ENCODE measurements at regions not wholly inside any gene's neighbourhood (a gene's known extent, or its start where the extent isn't known, plus 50 kb on each side); places are given as distances from the start of the nearest gene placed in this dataset.
A peak's percentile ranks its signal among the peaks of the same experiment; 100 is the strongest.

GRCh38 chr2:43039376-43040080 is 186.9 kb downstream of the ZFP36L2 start:
- Histone ChIP-seq H3K9me3 (ENCODE audit: control insufficient read depth, insufficient read depth, low read length) (no peaks in the 10 kb centered on the region), H3K4me1 (ENCODE audit: control insufficient read depth, insufficient read depth, low read length) (peaks cover 69% of the 10 kb centered on the region), H3K27me3 (ENCODE audit: control insufficient read depth, insufficient read depth, low read length) (no peaks in the 10 kb centered on the region), H3K27ac (ENCODE audit: low read depth, low read length) (peak overlapping the region; percentile 25), H3K4me3 (ENCODE audit: low read depth, low read length) (no peak overlapping the region), H3K36me3 (ENCODE audit: control insufficient read depth, insufficient read depth, low read length) (no peaks in the 10 kb centered on the region)
- DNase-seq (ENCODE audit: low read depth in 4 of 6, low spot score in 6 of 6) = no peak
- WGBS (ENCODE audit: insufficient coverage) = 58% methylated on average over 9 of the region's 21 CpGs

DNA sequence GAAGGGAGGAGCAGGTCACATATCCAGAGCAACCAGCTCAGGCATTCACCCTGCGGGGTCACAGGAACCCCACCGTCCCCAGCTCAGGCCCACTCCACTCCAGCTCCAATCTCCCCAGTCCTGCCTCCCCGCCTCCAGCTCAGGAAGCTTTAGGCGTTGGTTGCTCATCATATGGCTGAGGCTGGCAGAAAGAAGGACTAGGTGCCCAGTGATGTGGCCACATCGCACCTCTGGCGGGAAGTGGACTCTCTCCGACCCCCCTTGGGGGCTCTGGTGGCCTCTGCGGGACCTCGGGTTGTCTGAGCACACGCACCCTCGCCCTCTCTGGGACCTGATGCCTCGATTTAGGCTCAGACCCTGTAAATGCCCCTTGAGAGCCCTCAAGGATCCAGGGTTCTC is 187.7 kb downstream of the ZFP36L2 start:
- peaks cover 61% of the 10 kb centered on the region for H3K4me1 ChIP-seq (ENCODE audit: control insufficient read depth, insufficient read depth, low read length)
- H3K9me3 ChIP-seq (ENCODE audit: control insufficient read depth, insufficient read depth, low read length) = no peaks in the 10 kb centered on the region
- no peak overlapping the region for H3K4me3 ChIP-seq (ENCODE audit: low read depth, low read length)
- peak overlapping the region; percentile 71 for H3K27ac ChIP-seq (ENCODE audit: low read depth, low read length)
- no peaks in the 10 kb centered on the region for H3K27me3 ChIP-seq (ENCODE audit: control insufficient read depth, insufficient read depth, low read length)
- H3K36me3 ChIP-seq (ENCODE audit: control insufficient read depth, insufficient read depth, low read length) = no peaks in the 10 kb centered on the region
- 87% methylated on average over 10 of the region's 12 CpGs for WGBS (ENCODE audit: insufficient coverage)
- DNase-seq (ENCODE audit: low read depth in 4 of 6, low spot score in 6 of 6) = no peak

DNA sequence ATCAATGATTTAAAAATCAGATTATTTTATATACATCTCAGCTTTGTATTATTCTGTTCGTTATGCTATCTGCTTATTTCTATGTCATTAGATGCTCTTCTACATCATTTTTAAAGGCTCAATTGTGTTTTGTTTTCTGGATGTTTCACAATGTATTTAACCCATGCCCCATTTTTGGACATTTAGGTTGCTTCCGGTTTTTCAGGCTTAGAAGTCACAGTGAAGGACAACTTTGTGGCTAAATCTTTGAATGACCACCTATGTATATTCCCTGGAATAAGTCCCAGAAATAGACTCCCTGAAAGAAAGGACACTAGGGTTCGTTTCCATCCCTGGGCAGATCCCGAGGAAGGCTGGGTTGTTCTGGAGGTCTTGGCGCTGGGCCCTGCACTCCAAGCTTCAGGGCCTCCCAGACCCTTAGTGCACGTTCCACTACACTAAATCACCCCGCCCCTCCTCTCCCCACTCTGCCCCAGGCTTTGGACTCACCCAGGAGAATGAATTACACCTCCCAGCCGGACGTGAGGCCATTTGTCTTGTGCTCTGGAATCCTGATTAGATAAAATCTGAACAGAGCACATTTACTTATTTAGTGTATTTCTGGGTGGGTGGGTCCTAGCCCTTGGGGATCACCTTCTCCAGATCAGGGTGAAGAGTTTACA is 188.2 kb downstream of the ZFP36L2 start:
- no peaks in the 10 kb centered on the region for H3K9me3 ChIP-seq (ENCODE audit: control insufficient read depth, insufficient read depth, low read length)
- WGBS (ENCODE audit: insufficient coverage) = 30% methylated on average over 5 of the region's 9 CpGs
- H3K36me3 ChIP-seq (ENCODE audit: control insufficient read depth, insufficient read depth, low read length) = no peaks in the 10 kb centered on the region
- DNase-seq (ENCODE audit: low read depth in 4 of 6, low spot score in 6 of 6) = peak in 2 of 6 donors; percentile 60 to 71
- no peaks in the 10 kb centered on the region for H3K27me3 ChIP-seq (ENCODE audit: control insufficient read depth, insufficient read depth, low read length)
- no peak overlapping the region for H3K4me3 ChIP-seq (ENCODE audit: low read depth, low read length)
- peak overlapping the region; percentile 71 for H3K27ac ChIP-seq (ENCODE audit: low read depth, low read length)
- H3K4me1 ChIP-seq (ENCODE audit: control insufficient read depth, insufficient read depth, low read length) = peaks cover 58% of the 10 kb centered on the region

GRCh38 chr2:43035922-43036321 is 190.5 kb downstream of the ZFP36L2 start:
- Histone ChIP-seq H3K36me3 (ENCODE audit: control insufficient read depth, insufficient read depth, low read length) (no peaks in the 10 kb centered on the region), H3K4me1 (ENCODE audit: control insufficient read depth, insufficient read depth, low read length) (peaks cover 53% of the 10 kb centered on the region), H3K27me3 (ENCODE audit: control insufficient read depth, insufficient read depth, low read length) (no peaks in the 10 kb centered on the region), H3K27ac (ENCODE audit: low read depth, low read length) (no peak overlapping the region), H3K4me3 (ENCODE audit: low read depth, low read length) (no peak overlapping the region), H3K9me3 (ENCODE audit: control insufficient read depth, insufficient read depth, low read length) (no peaks in the 10 kb centered on the region)
- no CpG with 5 or more reads among the region's 4 CpGs for WGBS (ENCODE audit: insufficient coverage)
- no peak for DNase-seq (ENCODE audit: low read depth in 4 of 6, low spot score in 6 of 6)

DNA sequence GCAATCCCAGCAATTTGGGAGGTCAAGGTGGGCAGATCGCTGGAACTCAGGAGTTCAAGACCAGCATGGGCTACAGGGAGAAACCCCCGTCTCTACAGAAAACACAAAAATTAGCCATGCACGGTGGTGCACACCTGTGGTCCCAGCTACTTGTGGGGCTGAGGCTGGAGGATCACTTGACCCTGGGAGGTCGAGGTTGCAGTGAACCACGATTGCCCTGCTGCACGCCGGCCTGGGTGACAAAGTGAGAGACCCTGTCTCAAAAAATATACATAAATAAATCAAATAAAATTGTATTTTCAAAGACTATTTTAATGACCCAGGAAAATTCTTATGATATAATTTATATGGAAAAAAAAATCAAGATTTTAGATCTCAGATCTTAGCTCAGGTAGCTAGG is 191.5 kb downstream of the ZFP36L2 start:
- WGBS (ENCODE audit: insufficient coverage) = 90% methylated on average over 2 of the region's 7 CpGs

GRCh38 chr2:43034242-43034619 is 192.2 kb downstream of the ZFP36L2 start:
- Histone ChIP-seq H3K4me1 (ENCODE audit: control insufficient read depth, insufficient read depth, low read length) (peaks cover 41% of the 10 kb centered on the region), H3K36me3 (ENCODE audit: control insufficient read depth, insufficient read depth, low read length) (no peaks in the 10 kb centered on the region), H3K4me3 (ENCODE audit: low read depth, low read length) (no peak overlapping the region), H3K27me3 (ENCODE audit: control insufficient read depth, insufficient read depth, low read length) (no peaks in the 10 kb centered on the region), H3K27ac (ENCODE audit: low read depth, low read length) (no peak overlapping the region), H3K9me3 (ENCODE audit: control insufficient read depth, insufficient read depth, low read length) (no peaks in the 10 kb centered on the region)
- 100% methylated on average over 1 of the region's 2 CpGs for WGBS (ENCODE audit: insufficient coverage)
- DNase-seq (ENCODE audit: low read depth in 4 of 6, low spot score in 6 of 6) = no peak

More for the DNA sequence above, 191.5 kb downstream of the ZFP36L2 start:
- no peaks in the 10 kb centered on the region for H3K9me3 ChIP-seq (ENCODE audit: control insufficient read depth, insufficient read depth, low read length)
- H3K27me3 ChIP-seq (ENCODE audit: control insufficient read depth, insufficient read depth, low read length) = no peaks in the 10 kb centered on the region
- no peaks in the 10 kb centered on the region for H3K36me3 ChIP-seq (ENCODE audit: control insufficient read depth, insufficient read depth, low read length)
- H3K4me1 ChIP-seq (ENCODE audit: control insufficient read depth, insufficient read depth, low read length) = peaks cover 48% of the 10 kb centered on the region
- no peak for DNase-seq (ENCODE audit: low read depth in 4 of 6, low spot score in 6 of 6)
- H3K27ac ChIP-seq (ENCODE audit: low read depth, low read length) = no peak overlapping the region
- H3K4me3 ChIP-seq (ENCODE audit: low read depth, low read length) = no peak overlapping the region

DNA sequence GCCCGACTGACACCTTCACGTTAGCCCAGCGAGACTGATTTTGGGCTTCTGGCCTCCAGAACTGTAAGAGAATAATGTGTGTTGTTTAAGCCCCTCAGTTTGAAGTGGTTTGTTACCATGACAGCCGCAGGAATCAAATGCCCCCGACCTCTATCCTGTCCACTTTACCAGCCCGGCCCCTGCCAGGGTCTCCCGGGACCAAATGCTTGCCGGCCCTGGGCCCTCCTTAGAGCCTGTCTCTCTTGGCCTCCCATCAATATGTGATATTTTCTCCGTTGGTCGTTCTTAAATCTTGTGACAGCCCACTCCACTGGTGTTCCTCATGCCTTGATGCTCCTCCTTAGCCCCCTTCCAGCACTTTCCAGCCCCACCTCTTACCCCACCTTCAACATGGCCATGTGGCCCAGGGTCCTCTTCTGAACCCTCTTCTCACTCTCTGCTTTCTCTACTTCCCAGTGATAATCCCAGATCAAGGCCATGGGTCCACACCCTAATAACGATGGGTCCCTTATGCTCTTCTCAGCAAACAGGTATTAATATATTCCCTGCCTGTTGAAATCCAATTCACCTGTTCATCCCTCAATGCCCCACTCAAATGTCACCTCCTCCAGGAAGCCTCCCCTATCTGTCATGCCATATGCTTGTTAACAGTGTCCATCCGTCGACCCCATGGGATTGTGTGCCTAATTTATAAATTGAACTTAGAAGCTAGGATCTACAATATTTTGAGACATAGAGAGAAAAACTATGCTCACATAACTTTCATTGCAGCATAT is 192.8 kb downstream of the ZFP36L2 start:
- peaks cover 36% of the 10 kb centered on the region for H3K4me1 ChIP-seq (ENCODE audit: control insufficient read depth, insufficient read depth, low read length)
- WGBS (ENCODE audit: insufficient coverage) = 94% methylated on average over 8 of the region's 13 CpGs

GRCh38 chr2:43033016-43033270 is 193.5 kb downstream of the ZFP36L2 start:
- Histone ChIP-seq H3K27ac (ENCODE audit: low read depth, low read length) (peak overlapping the region; percentile 75), H3K4me1 (ENCODE audit: control insufficient read depth, insufficient read depth, low read length) (peaks cover 36% of the 10 kb centered on the region), H3K9me3 (ENCODE audit: control insufficient read depth, insufficient read depth, low read length) (no peaks in the 10 kb centered on the region), H3K27me3 (ENCODE audit: control insufficient read depth, insufficient read depth, low read length) (no peaks in the 10 kb centered on the region), H3K36me3 (ENCODE audit: control insufficient read depth, insufficient read depth, low read length) (no peaks in the 10 kb centered on the region), H3K4me3 (ENCODE audit: low read depth, low read length) (no peak overlapping the region)
- DNase-seq (ENCODE audit: low read depth in 4 of 6, low spot score in 6 of 6) = no peak
- WGBS (ENCODE audit: insufficient coverage) = 86% methylated on average over 7 of the region's 7 CpGs

More for the DNA sequence above, 192.8 kb downstream of the ZFP36L2 start:
- H3K4me3 ChIP-seq (ENCODE audit: low read depth, low read length) = no peak overlapping the region
- no peak for DNase-seq (ENCODE audit: low read depth in 4 of 6, low spot score in 6 of 6)
- no peak overlapping the region for H3K27ac ChIP-seq (ENCODE audit: low read depth, low read length)
- no peaks in the 10 kb centered on the region for H3K27me3 ChIP-seq (ENCODE audit: control insufficient read depth, insufficient read depth, low read length)
- H3K9me3 ChIP-seq (ENCODE audit: control insufficient read depth, insufficient read depth, low read length) = no peaks in the 10 kb centered on the region
- no peaks in the 10 kb centered on the region for H3K36me3 ChIP-seq (ENCODE audit: control insufficient read depth, insufficient read depth, low read length)

GRCh38 chr2:43032213-43033015 is 194.0 kb downstream of the ZFP36L2 start:
- 42% methylated on average over 7 of the region's 14 CpGs for WGBS (ENCODE audit: insufficient coverage)
- Histone ChIP-seq H3K9me3 (ENCODE audit: control insufficient read depth, insufficient read depth, low read length) (no peaks in the 10 kb centered on the region), H3K4me3 (ENCODE audit: low read depth, low read length) (no peak overlapping the region), H3K27me3 (ENCODE audit: control insufficient read depth, insufficient read depth, low read length) (no peaks in the 10 kb centered on the region), H3K36me3 (ENCODE audit: control insufficient read depth, insufficient read depth, low read length) (no peaks in the 10 kb centered on the region), H3K4me1 (ENCODE audit: control insufficient read depth, insufficient read depth, low read length) (peaks cover 37% of the 10 kb centered on the region), H3K27ac (ENCODE audit: low read depth, low read length) (peak overlapping the region; percentile 75)
- peak in 1 of 6 donors; percentile 39 for DNase-seq (ENCODE audit: low read depth in 4 of 6, low spot score in 6 of 6)

Data from spinal cord (tissue), 9 donors.